Stimulated activated naive CD8-positive, alpha-beta T cell treated with anti-CD3 and anti-CD28 coated beads, Interleukin-15, amount 100 ng/mL, for 72 hours (primary cell): ENCODE measurements at regions not wholly inside any gene's neighbourhood (a gene's known extent, or its start where the extent isn't known, plus 50 kb on each side); places are given as distances from the start of the nearest gene placed in this dataset.
"Not testable (repeated sequence)": the region's sequence is repeated elsewhere in the genome, so short reads cannot be mapped to it uniquely, and the experiment has no call there.

ENCODE experiments used
- ATAC-seq: fragments of 150-1000 bp; cut with Tn5 transposase; 2 replicates; pipeline ENCODE4 v1.10.0; 2021; ENCODE audit warnings: mild to moderate bottlenecking, moderate library complexity
- DNase-seq, 2 donors: peaks; one replicate each; pipeline ENCODE4 v3.0.0; 2021 to 2022
- H3K27ac Mint-ChIP-seq, 2 donors: one replicate each; pipeline ENCODE4 v1.8.0; 2022; ENCODE audit warnings: mild to moderate bottlenecking in 2 of 2, mixed read lengths in 2 of 2, moderate library complexity in 2 of 2
- H3K27me3 Mint-ChIP-seq: one replicate; pipeline ENCODE4 v1.8.0; 2022; ENCODE audit warnings: mixed read lengths
- H3K4me1 Mint-ChIP-seq: one replicate; pipeline ENCODE4 v1.8.0; 2022; ENCODE audit warnings: mild to moderate bottlenecking, mixed read lengths
- H3K4me3 Mint-ChIP-seq, 2 donors: one replicate each; pipeline ENCODE4 v1.8.0; 2022; ENCODE audit warnings: mild to moderate bottlenecking in 2 of 2, mixed read lengths in 2 of 2, moderate library complexity in 1 of 2
- H3K9me3 Mint-ChIP-seq, 2 donors: one replicate each; pipeline ENCODE4 v1.8.0; 2022; ENCODE audit warnings: mixed read lengths in 2 of 2

GRCh38 chr14:47966076-47966810 is 290.8 kb upstream of the MDGA2 start:
- DNase-seq: no peak
- no peak overlapping the region for H3K27ac Mint-ChIP-seq

GRCh38 chr14:47961634-47962033 is 286.2 kb upstream of the MDGA2 start:
- DNase-seq (no peak), ATAC-seq (no peak)
- Mint-ChIP-seq H3K4me3 (no peak overlapping the region), H3K27me3 (no peaks in the 10 kb centered on the region), H3K27ac (no peak overlapping the region), H3K9me3 (no peaks in the 10 kb centered on the region), H3K4me1 (no peaks in the 10 kb centered on the region)

More at GRCh38 chr14:47966076-47966810, 290.8 kb upstream of the MDGA2 start:
- H3K4me1 Mint-ChIP-seq: no peaks in the 10 kb centered on the region
- H3K9me3 Mint-ChIP-seq: peaks cover 6 to 14% of the 10 kb centered on the region in 2 donors
- H3K4me3 Mint-ChIP-seq: no peak overlapping the region
- no peak for ATAC-seq
- H3K27me3 Mint-ChIP-seq: no peaks in the 10 kb centered on the region

- ATAC-seq: no peak
- Mint-ChIP-seq H3K27me3 (no peaks in the 10 kb centered on the region), H3K4me3 (no peak overlapping the region), H3K27ac (no peak overlapping the region), H3K9me3 (no peaks in the 10 kb centered on the region), H3K4me1 (no peaks in the 10 kb centered on the region)
- no peak for DNase-seq
Observed at GRCh38 chr14:47959740-47960139, 284.3 kb upstream of the MDGA2 start.

GRCh38 chr14:47949006-47949405 is 273.6 kb upstream of the MDGA2 start:
- H3K27ac Mint-ChIP-seq: no peak overlapping the region
- no peak for DNase-seq
- no peaks in the 10 kb centered on the region for H3K4me1 Mint-ChIP-seq
- no peaks in the 10 kb centered on the region for H3K27me3 Mint-ChIP-seq
- no peaks in the 10 kb centered on the region for H3K9me3 Mint-ChIP-seq
- no peak for ATAC-seq
- no peak overlapping the region for H3K4me3 Mint-ChIP-seq

GRCh38 chr14:47935332-47935731 is 259.9 kb upstream of the MDGA2 start:
- ATAC-seq (no peak), DNase-seq (no peak)
- H3K4me1 Mint-ChIP-seq: no peaks in the 10 kb centered on the region
- no peak overlapping the region for H3K4me3 Mint-ChIP-seq
- no peaks in the 10 kb centered on the region for H3K27me3 Mint-ChIP-seq
- no peak overlapping the region for H3K27ac Mint-ChIP-seq
- peaks cover 0 to 7% of the 10 kb centered on the region in 2 donors for H3K9me3 Mint-ChIP-seq

- no peak overlapping the region for H3K27ac Mint-ChIP-seq
- no peaks in the 10 kb centered on the region for H3K27me3 Mint-ChIP-seq
- DNase-seq: no peak
- H3K4me1 Mint-ChIP-seq: no peaks in the 10 kb centered on the region
- H3K9me3 Mint-ChIP-seq: peaks cover 5 to 21% of the 10 kb centered on the region in 2 donors
- no peak overlapping the region for H3K4me3 Mint-ChIP-seq
- ATAC-seq: no peak
Observed at GRCh38 chr14:47929334-47929733, 253.9 kb upstream of the MDGA2 start.

- Mint-ChIP-seq H3K4me3 (no peak overlapping the region), H3K4me1 (no peaks in the 10 kb centered on the region), H3K27me3 (no peaks in the 10 kb centered on the region), H3K27ac (no peak overlapping the region), H3K9me3 (peaks cover 4 to 13% of the 10 kb centered on the region in 2 donors)
- no peak for DNase-seq
- ATAC-seq: no peak
Observed at GRCh38 chr14:47921133-47921532, 245.7 kb upstream of the MDGA2 start.

- no peaks in the 10 kb centered on the region for H3K27me3 Mint-ChIP-seq
- H3K4me1 Mint-ChIP-seq: no peaks in the 10 kb centered on the region
- no peak for ATAC-seq
- no peak overlapping the region for H3K27ac Mint-ChIP-seq
- no peak for DNase-seq
- no peak overlapping the region for H3K4me3 Mint-ChIP-seq
- H3K9me3 Mint-ChIP-seq: peaks cover 0 to 14% of the 10 kb centered on the region in 2 donors
Observed at GRCh38 chr14:47919997-47920396, 244.6 kb upstream of the MDGA2 start.

GRCh38 chr14:47919334-47919846 is 244.0 kb upstream of the MDGA2 start:
- Mint-ChIP-seq H3K27me3 (no peaks in the 10 kb centered on the region), H3K9me3 (peaks cover 0 to 15% of the 10 kb centered on the region in 2 donors), H3K4me1 (no peaks in the 10 kb centered on the region), H3K27ac (no peak overlapping the region), H3K4me3 (no peak overlapping the region)
- DNase-seq (no peak), ATAC-seq (no peak)

- Mint-ChIP-seq H3K4me3 (no peak overlapping the region), H3K27ac (no peak overlapping the region), H3K9me3 (peaks cover 0 to 9% of the 10 kb centered on the region in 2 donors), H3K4me1 (no peaks in the 10 kb centered on the region), H3K27me3 (no peaks in the 10 kb centered on the region)
- no peak for DNase-seq
- ATAC-seq: no peak
Observed at GRCh38 chr14:47917344-47917954, 242.0 kb upstream of the MDGA2 start.

- H3K27ac Mint-ChIP-seq, H3K27me3 Mint-ChIP-seq, H3K4me1 Mint-ChIP-seq, ATAC-seq, H3K9me3 Mint-ChIP-seq, DNase-seq, H3K4me3 Mint-ChIP-seq: not testable (repeated sequence)
Observed at GRCh38 chr14:47901141-47901540, 225.7 kb upstream of the MDGA2 start.

- Mint-ChIP-seq H3K27ac (no peak overlapping the region), H3K9me3 (peaks cover 5 to 8% of the 10 kb centered on the region in 2 donors), H3K27me3 (no peaks in the 10 kb centered on the region), H3K4me3 (no peak overlapping the region), H3K4me1 (no peaks in the 10 kb centered on the region)
- DNase-seq (no peak), ATAC-seq (no peak)
Observed at GRCh38 chr14:47899685-47900084, 224.3 kb upstream of the MDGA2 start.

- no peaks in the 10 kb centered on the region for H3K27me3 Mint-ChIP-seq
- H3K4me1 Mint-ChIP-seq: no peaks in the 10 kb centered on the region
- DNase-seq (no peak), ATAC-seq (no peak)
- H3K9me3 Mint-ChIP-seq: peaks cover 6 to 10% of the 10 kb centered on the region in 2 donors
- H3K27ac Mint-ChIP-seq: peak overlapping the region in 1 of 2 donors; percentile 71
- H3K4me3 Mint-ChIP-seq: no peak overlapping the region
Observed at GRCh38 chr14:47874350-47874749, 198.9 kb upstream of the MDGA2 start.

- no peaks in the 10 kb centered on the region for H3K4me1 Mint-ChIP-seq
- ATAC-seq: no peak
- H3K27ac Mint-ChIP-seq: no peak overlapping the region
- H3K4me3 Mint-ChIP-seq: no peak overlapping the region
- peaks cover 0 to 5% of the 10 kb centered on the region in 2 donors for H3K9me3 Mint-ChIP-seq
- no peaks in the 10 kb centered on the region for H3K27me3 Mint-ChIP-seq
- no peak for DNase-seq
Observed at GRCh38 chr14:47872588-47872987, 197.2 kb upstream of the MDGA2 start.

GRCh38 chr14:47863441-47863840 is 188.0 kb upstream of the MDGA2 start:
- no peak overlapping the region for H3K4me3 Mint-ChIP-seq
- H3K9me3 Mint-ChIP-seq: peaks cover 4 to 5% of the 10 kb centered on the region in 2 donors
- DNase-seq: no peak
- no peak for ATAC-seq
- no peaks in the 10 kb centered on the region for H3K4me1 Mint-ChIP-seq
- no peaks in the 10 kb centered on the region for H3K27me3 Mint-ChIP-seq
- H3K27ac Mint-ChIP-seq: no peak overlapping the region

- H3K27ac Mint-ChIP-seq: no peak overlapping the region
- no peak for ATAC-seq
- peaks cover 6 to 8% of the 10 kb centered on the region in 2 donors for H3K9me3 Mint-ChIP-seq
Observed at GRCh38 chr14:47857646-47858045, 182.2 kb upstream of the MDGA2 start.

More at GRCh38 chr14:47857646-47858045, 182.2 kb upstream of the MDGA2 start:
- Mint-ChIP-seq H3K4me1 (no peaks in the 10 kb centered on the region), H3K27me3 (no peaks in the 10 kb centered on the region), H3K4me3 (no peak overlapping the region)
- no peak for DNase-seq
